ENCODE measurements at regions not wholly inside any gene's neighbourhood (a gene's known extent, or its start where the extent isn't known, plus 50 kb on each side); places are given as distances from the start of the nearest gene placed in this dataset.

DNA sequence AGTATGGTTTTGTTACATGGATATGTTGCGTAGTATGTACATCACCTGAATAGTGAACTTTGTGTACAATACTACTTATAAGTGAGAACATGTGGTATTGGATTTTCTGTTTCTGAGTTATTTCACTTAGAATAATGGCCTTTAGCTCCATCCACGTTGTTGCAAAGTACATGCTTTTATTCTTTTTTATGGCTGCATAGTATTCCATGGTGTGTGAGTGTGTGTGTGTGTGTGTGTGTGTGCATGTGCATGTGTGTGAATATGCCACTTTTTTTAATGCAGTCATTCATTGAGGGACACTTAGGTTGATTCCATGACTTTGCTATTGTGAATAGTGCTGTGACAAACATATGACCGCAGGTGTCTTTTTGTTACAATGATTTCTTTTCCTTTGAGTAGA lies 147.8 kb downstream of the LEPR start:
- DNase-seq (ENCODE audit: low spot score) (no peak), ATAC-seq (no peak)
- Histone ChIP-seq H3K4me1 (ENCODE audit: insufficient read depth) (no peaks in the 10 kb centered on the region), H3K9me2 (ENCODE audit: insufficient read depth) (no peaks in the 10 kb centered on the region), H3K27me3 (ENCODE audit: insufficient read depth) (no peaks in the 10 kb centered on the region), H3K27ac (ENCODE audit: low read depth) (no peak overlapping the region), H3K4me3 (no peak overlapping the region), H3K4me2 (no peak overlapping the region), H3K36me3 (ENCODE audit: insufficient read depth) (no peaks in the 10 kb centered on the region), H3K79me2 (replicated peaks; ENCODE audit: insufficient read depth) (no peaks in the 10 kb centered on the region), H4K20me1 (replicated peaks; ENCODE audit: insufficient read depth) (no peaks in the 10 kb centered on the region), H3F3A (replicated peaks; ENCODE audit: low read depth) (no peaks in the 10 kb centered on the region), H2AFZ (no peak overlapping the region)
- H3K4me1 Mint-ChIP-seq: peaks cover 2% of the 10 kb centered on the region; the same call in 2 of the 3 replicates
- no peak overlapping the region for H3K4me3 Mint-ChIP-seq
- H3K27ac Mint-ChIP-seq: no peak overlapping the region
- H3K36me3 Mint-ChIP-seq (ENCODE audit: low read depth): peaks cover 2% of the 10 kb centered on the region; the same call in 1 of the 3 replicates
- H3K9me3 Mint-ChIP-seq: no peaks in the 10 kb centered on the region; the same call in 2 of the 3 replicates
- TF ChIP-seq ZNF331 (CRISPR knock-in tag; IDR thresholded peaks at IDR 0.05; ENCODE audit: low read depth): no peak
- no peak for TF ChIP-seq EZH2phosphoT487 (IDR thresholded peaks at IDR 0.05; ENCODE audit: unreplicated experiment)
- TF ChIP-seq, protein P1, sequence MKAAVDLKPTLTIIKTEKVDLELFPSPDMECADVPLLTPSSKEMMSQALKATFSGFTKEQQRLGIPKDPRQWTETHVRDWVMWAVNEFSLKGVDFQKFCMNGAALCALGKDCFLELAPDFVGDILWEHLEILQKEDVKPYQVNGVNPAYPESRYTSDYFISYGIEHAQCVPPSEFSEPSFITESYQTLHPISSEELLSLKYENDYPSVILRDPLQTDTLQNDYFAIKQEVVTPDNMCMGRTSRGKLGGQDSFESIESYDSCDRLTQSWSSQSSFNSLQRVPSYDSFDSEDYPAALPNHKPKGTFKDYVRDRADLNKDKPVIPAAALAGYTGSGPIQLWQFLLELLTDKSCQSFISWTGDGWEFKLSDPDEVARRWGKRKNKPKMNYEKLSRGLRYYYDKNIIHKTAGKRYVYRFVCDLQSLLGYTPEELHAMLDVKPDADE (IDR thresholded peaks at IDR 0.05): no peak
- TF ChIP-seq, protein P2, sequence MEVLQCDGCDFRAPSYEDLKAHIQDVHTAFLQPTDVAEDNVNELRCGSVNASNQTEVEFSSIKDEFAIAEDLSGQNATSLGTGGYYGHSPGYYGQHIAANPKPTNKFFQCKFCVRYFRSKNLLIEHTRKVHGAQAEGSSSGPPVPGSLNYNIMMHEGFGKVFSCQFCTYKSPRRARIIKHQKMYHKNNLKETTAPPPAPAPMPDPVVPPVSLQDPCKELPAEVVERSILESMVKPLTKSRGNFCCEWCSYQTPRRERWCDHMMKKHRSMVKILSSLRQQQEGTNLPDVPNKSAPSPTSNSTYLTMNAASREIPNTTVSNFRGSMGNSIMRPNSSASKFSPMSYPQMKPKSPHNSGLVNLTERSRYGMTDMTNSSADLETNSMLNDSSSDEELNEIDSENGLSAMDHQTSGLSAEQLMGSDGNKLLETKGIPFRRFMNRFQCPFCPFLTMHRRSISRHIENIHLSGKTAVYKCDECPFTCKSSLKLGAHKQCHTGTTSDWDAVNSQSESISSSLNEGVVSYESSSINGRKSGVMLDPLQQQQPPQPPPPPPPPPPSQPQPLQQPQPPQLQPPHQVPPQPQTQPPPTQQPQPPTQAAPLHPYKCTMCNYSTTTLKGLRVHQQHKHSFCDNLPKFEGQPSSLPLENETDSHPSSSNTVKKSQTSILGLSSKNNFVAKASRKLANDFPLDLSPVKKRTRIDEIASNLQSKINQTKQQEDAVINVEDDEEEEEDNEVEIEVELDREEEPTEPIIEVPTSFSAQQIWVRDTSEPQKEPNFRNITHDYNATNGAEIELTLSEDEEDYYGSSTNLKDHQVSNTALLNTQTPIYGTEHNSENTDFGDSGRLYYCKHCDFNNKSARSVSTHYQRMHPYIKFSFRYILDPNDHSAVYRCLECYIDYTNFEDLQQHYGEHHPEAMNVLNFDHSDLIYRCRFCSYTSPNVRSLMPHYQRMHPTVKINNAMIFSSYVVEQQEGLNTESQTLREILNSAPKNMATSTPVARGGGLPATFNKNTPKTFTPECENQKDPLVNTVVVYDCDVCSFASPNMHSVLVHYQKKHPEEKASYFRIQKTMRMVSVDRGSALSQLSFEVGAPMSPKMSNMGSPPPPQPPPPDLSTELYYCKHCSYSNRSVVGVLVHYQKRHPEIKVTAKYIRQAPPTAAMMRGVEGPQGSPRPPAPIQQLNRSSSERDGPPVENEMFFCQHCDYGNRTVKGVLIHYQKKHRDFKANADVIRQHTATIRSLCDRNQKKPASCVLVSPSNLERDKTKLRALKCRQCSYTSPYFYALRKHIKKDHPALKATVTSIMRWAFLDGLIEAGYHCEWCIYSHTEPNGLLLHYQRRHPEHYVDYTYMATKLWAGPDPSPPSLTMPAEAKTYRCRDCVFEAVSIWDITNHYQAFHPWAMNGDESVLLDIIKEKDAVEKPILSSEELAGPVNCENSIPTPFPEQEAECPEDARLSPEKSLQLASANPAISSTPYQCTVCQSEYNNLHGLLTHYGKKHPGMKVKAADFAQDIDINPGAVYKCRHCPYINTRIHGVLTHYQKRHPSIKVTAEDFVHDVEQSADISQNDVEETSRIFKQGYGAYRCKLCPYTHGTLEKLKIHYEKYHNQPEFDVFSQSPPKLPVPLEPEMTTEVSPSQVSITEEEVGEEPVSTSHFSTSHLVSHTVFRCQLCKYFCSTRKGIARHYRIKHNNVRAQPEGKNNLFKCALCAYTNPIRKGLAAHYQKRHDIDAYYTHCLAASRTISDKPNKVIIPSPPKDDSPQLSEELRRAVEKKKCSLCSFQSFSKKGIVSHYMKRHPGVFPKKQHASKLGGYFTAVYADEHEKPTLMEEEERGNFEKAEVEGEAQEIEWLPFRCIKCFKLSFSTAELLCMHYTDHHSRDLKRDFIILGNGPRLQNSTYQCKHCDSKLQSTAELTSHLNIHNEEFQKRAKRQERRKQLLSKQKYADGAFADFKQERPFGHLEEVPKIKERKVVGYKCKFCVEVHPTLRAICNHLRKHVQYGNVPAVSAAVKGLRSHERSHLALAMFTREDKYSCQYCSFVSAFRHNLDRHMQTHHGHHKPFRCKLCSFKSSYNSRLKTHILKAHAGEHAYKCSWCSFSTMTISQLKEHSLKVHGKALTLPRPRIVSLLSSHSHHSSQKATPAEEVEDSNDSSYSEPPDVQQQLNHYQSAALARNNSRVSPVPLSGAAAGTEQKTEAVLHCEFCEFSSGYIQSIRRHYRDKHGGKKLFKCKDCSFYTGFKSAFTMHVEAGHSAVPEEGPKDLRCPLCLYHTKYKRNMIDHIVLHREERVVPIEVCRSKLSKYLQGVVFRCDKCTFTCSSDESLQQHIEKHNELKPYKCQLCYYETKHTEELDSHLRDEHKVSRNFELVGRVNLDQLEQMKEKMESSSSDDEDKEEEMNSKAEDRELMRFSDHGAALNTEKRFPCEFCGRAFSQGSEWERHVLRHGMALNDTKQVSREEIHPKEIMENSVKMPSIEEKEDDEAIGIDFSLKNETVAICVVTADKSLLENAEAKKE (CRISPR knock-in tag; IDR thresholded peaks at IDR 0.05): no peak
- TF ChIP-seq EZH2 (IDR thresholded peaks at IDR 0.05; ENCODE audit: low read depth, unreplicated experiment): no peak
- TF ChIP-seq POLR2AphosphoS5 (IDR thresholded peaks at IDR 0.05; ENCODE audit: low read depth): no peak
- TF ChIP-seq ZNF114 (CRISPR knock-in tag; IDR thresholded peaks at IDR 0.05): no peak
- TF ChIP-seq NANOG (IDR thresholded peaks at IDR 0.05; ENCODE audit: borderline replicate concordance): no peak
- no peak for TF ChIP-seq CREB1 (CRISPR knock-in tag; IDR thresholded peaks at IDR 0.05; ENCODE audit: low read depth)
- TF ChIP-seq, protein P3, sequence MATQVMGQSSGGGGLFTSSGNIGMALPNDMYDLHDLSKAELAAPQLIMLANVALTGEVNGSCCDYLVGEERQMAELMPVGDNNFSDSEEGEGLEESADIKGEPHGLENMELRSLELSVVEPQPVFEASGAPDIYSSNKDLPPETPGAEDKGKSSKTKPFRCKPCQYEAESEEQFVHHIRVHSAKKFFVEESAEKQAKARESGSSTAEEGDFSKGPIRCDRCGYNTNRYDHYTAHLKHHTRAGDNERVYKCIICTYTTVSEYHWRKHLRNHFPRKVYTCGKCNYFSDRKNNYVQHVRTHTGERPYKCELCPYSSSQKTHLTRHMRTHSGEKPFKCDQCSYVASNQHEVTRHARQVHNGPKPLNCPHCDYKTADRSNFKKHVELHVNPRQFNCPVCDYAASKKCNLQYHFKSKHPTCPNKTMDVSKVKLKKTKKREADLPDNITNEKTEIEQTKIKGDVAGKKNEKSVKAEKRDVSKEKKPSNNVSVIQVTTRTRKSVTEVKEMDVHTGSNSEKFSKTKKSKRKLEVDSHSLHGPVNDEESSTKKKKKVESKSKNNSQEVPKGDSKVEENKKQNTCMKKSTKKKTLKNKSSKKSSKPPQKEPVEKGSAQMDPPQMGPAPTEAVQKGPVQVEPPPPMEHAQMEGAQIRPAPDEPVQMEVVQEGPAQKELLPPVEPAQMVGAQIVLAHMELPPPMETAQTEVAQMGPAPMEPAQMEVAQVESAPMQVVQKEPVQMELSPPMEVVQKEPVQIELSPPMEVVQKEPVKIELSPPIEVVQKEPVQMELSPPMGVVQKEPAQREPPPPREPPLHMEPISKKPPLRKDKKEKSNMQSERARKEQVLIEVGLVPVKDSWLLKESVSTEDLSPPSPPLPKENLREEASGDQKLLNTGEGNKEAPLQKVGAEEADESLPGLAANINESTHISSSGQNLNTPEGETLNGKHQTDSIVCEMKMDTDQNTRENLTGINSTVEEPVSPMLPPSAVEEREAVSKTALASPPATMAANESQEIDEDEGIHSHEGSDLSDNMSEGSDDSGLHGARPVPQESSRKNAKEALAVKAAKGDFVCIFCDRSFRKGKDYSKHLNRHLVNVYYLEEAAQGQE (IDR thresholded peaks at IDR 0.05; ENCODE audit: unreplicated experiment): no peak
- no peak for TF ChIP-seq STAT1 (IDR thresholded peaks at IDR 0.05; ENCODE audit: unreplicated experiment)
- no peak for TF ChIP-seq JUNB (IDR thresholded peaks at IDR 0.05; ENCODE audit: unreplicated experiment)
- TF ChIP-seq, protein P4, sequence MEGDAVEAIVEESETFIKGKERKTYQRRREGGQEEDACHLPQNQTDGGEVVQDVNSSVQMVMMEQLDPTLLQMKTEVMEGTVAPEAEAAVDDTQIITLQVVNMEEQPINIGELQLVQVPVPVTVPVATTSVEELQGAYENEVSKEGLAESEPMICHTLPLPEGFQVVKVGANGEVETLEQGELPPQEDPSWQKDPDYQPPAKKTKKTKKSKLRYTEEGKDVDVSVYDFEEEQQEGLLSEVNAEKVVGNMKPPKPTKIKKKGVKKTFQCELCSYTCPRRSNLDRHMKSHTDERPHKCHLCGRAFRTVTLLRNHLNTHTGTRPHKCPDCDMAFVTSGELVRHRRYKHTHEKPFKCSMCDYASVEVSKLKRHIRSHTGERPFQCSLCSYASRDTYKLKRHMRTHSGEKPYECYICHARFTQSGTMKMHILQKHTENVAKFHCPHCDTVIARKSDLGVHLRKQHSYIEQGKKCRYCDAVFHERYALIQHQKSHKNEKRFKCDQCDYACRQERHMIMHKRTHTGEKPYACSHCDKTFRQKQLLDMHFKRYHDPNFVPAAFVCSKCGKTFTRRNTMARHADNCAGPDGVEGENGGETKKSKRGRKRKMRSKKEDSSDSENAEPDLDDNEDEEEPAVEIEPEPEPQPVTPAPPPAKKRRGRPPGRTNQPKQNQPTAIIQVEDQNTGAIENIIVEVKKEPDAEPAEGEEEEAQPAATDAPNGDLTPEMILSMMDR (conservative IDR thresholded peaks at IDR 0.05; ENCODE audit: low read depth in 2 of 2): no peak
- H3K27me3 Mint-ChIP-seq (ENCODE audit: insufficient read depth, low read depth, poor library complexity): peaks cover 2% of the 10 kb centered on the region
